ENCODE measurements at regions not wholly inside any gene's neighbourhood (a gene's known extent, or its start where the extent isn't known, plus 50 kb on each side); places are given as distances from the start of the nearest gene placed in this dataset.
"Not testable (repeated sequence)": the region's sequence is repeated elsewhere in the genome, so short reads cannot be mapped to it uniquely, and the experiment has no call there.

- DNase-seq: no peak
- in situ Hi-C loops (cut with HindIII; ENCODE audit: low pct_ligation_motif_present, low pct_unique_long_range_greater_than_20kb, low sequenced_read_pairs): no loop called here
Observed at GRCh38 chr16:60123392-60124023, 1389.4 kb upstream of the GOT2 start.

GRCh38 chr16:60120586-60120985 is 1386.5 kb upstream of the GOT2 start:
- in situ Hi-C loops (cut with HindIII; ENCODE audit: low pct_ligation_motif_present, low pct_unique_long_range_greater_than_20kb, low sequenced_read_pairs): no loop called here
- DNase-seq: no peak

GRCh38 chr16:60110531-60110930 is 1376.4 kb upstream of the GOT2 start:
- in situ Hi-C loops (cut with HindIII; ENCODE audit: low pct_ligation_motif_present, low pct_unique_long_range_greater_than_20kb, low sequenced_read_pairs): no loop called here
- no peak for DNase-seq

- in situ Hi-C loops (cut with HindIII; ENCODE audit: low pct_ligation_motif_present, low pct_unique_long_range_greater_than_20kb, low sequenced_read_pairs): no loop called here
- DNase-seq: no peak
Observed at GRCh38 chr16:60107871-60108270, 1373.8 kb upstream of the GOT2 start.

- in situ Hi-C loops (cut with HindIII; ENCODE audit: low pct_ligation_motif_present, low pct_unique_long_range_greater_than_20kb, low sequenced_read_pairs): no loop called here
- no peak for DNase-seq
Observed at GRCh38 chr16:60107437-60107836, 1373.3 kb upstream of the GOT2 start.

- in situ Hi-C loops (cut with HindIII; ENCODE audit: low pct_ligation_motif_present, low pct_unique_long_range_greater_than_20kb, low sequenced_read_pairs): no loop called here
- DNase-seq: no peak
Observed at GRCh38 chr16:60100371-60100770, 1366.3 kb upstream of the GOT2 start.

GRCh38 chr16:60091529-60091928 is 1357.4 kb upstream of the GOT2 start:
- in situ Hi-C loops (cut with HindIII; ENCODE audit: low pct_ligation_motif_present, low pct_unique_long_range_greater_than_20kb, low sequenced_read_pairs): no loop called here
- DNase-seq: no peak

- in situ Hi-C loops (cut with HindIII; ENCODE audit: low pct_ligation_motif_present, low pct_unique_long_range_greater_than_20kb, low sequenced_read_pairs): no loop called here
Observed at GRCh38 chr16:60091071-60091470, 1357.0 kb upstream of the GOT2 start.

GRCh38 chr16:60087530-60087929 is 1353.4 kb upstream of the GOT2 start:
- DNase-seq: no peak
- in situ Hi-C loops (cut with HindIII; ENCODE audit: low pct_ligation_motif_present, low pct_unique_long_range_greater_than_20kb, low sequenced_read_pairs): no loop called here

More at GRCh38 chr16:60091071-60091470, 1357.0 kb upstream of the GOT2 start:
- DNase-seq: no peak

- in situ Hi-C loops (cut with HindIII; ENCODE audit: low pct_ligation_motif_present, low pct_unique_long_range_greater_than_20kb, low sequenced_read_pairs); DNase-seq: not testable (repeated sequence)
Observed at GRCh38 chr16:60078819-60079218, 1344.7 kb upstream of the GOT2 start.

GRCh38 chr16:60077861-60078260 is 1343.7 kb upstream of the GOT2 start:
- in situ Hi-C loops (cut with HindIII; ENCODE audit: low pct_ligation_motif_present, low pct_unique_long_range_greater_than_20kb, low sequenced_read_pairs): no loop called here
- DNase-seq: no peak

- in situ Hi-C loops (cut with HindIII; ENCODE audit: low pct_ligation_motif_present, low pct_unique_long_range_greater_than_20kb, low sequenced_read_pairs): no loop called here
- no peak for DNase-seq
Observed at GRCh38 chr16:60074378-60074777, 1340.3 kb upstream of the GOT2 start.

- in situ Hi-C loops (cut with HindIII; ENCODE audit: low pct_ligation_motif_present, low pct_unique_long_range_greater_than_20kb, low sequenced_read_pairs): no loop called here
- no peak for DNase-seq
Observed at GRCh38 chr16:60073376-60073775, 1339.3 kb upstream of the GOT2 start.

GRCh38 chr16:60064026-60064425 is 1329.9 kb upstream of the GOT2 start:
- in situ Hi-C loops (cut with HindIII; ENCODE audit: low pct_ligation_motif_present, low pct_unique_long_range_greater_than_20kb, low sequenced_read_pairs): no loop called here

GRCh38 chr16:60061396-60061795 is 1327.3 kb upstream of the GOT2 start:
- in situ Hi-C loops (cut with HindIII; ENCODE audit: low pct_ligation_motif_present, low pct_unique_long_range_greater_than_20kb, low sequenced_read_pairs): no loop called here
- DNase-seq: no peak

More at GRCh38 chr16:60064026-60064425, 1329.9 kb upstream of the GOT2 start:
- no peak for DNase-seq

GRCh38 chr16:60060731-60061130 is 1326.6 kb upstream of the GOT2 start:
- in situ Hi-C loops (cut with HindIII; ENCODE audit: low pct_ligation_motif_present, low pct_unique_long_range_greater_than_20kb, low sequenced_read_pairs): no loop called here
- DNase-seq: no peak

- no peak for DNase-seq
- in situ Hi-C loops (cut with HindIII; ENCODE audit: low pct_ligation_motif_present, low pct_unique_long_range_greater_than_20kb, low sequenced_read_pairs): no loop called here
Observed at GRCh38 chr16:60059141-60059540, 1325.0 kb upstream of the GOT2 start.

- in situ Hi-C loops (cut with HindIII; ENCODE audit: low pct_ligation_motif_present, low pct_unique_long_range_greater_than_20kb, low sequenced_read_pairs): no loop called here
- no peak for DNase-seq
Observed at GRCh38 chr16:60041671-60042070, 1307.6 kb upstream of the GOT2 start.

- DNase-seq: no peak
- in situ Hi-C loops (cut with HindIII; ENCODE audit: low pct_ligation_motif_present, low pct_unique_long_range_greater_than_20kb, low sequenced_read_pairs): no loop called here
Observed at GRCh38 chr16:60031740-60032139, 1297.6 kb upstream of the GOT2 start.

- no peak for DNase-seq
- in situ Hi-C loops (cut with HindIII; ENCODE audit: low pct_ligation_motif_present, low pct_unique_long_range_greater_than_20kb, low sequenced_read_pairs): no loop called here
Observed at GRCh38 chr16:60027351-60027750, 1293.2 kb upstream of the GOT2 start.

GRCh38 chr16:60013076-60013475 is 1279.0 kb upstream of the GOT2 start:
- in situ Hi-C loops (cut with HindIII; ENCODE audit: low pct_ligation_motif_present, low pct_unique_long_range_greater_than_20kb, low sequenced_read_pairs): no loop called here
- no peak for DNase-seq
